DOHH2 (cell line): ENCODE measurements at regions not wholly inside any gene's neighbourhood (a gene's known extent, or its start where the extent isn't known, plus 50 kb on each side); places are given as distances from the start of the nearest gene placed in this dataset.

ENCODE experiments used
- CTCF ChIP-seq: fragments of 200-600 bp; sonication (generic); IDR thresholded peaks from one replicate; pipeline ENCODE4 v1.5.1; 2014; ENCODE audit warnings: antibody characterized with exemption, mild to moderate bottlenecking, low read depth, low read length; ENCODE audit not compliant: poor library complexity, severe bottlenecking
- EZH2phosphoT487 ChIP-seq: fragments of 200-600 bp; sonication (generic); IDR thresholded peaks from 2 replicates; pipeline ENCODE4 v1.6.1; 2017; ENCODE audit warnings: borderline replicate concordance, mild to moderate bottlenecking, antibody characterized with exemption, low read length, moderate library complexity, mixed read lengths

- TF ChIP-seq CTCF (no peak), EZH2phosphoT487 (no peak)
Observed at GRCh38 chr20:43863330-43863729, 51.3 kb upstream of the TOX2 start.
